ENCODE measurements at regions not wholly inside any gene's neighbourhood (a gene's known extent, or its start where the extent isn't known, plus 50 kb on each side); places are given as distances from the start of the nearest gene placed in this dataset.
A peak's percentile ranks its signal among the peaks of the same experiment; 100 is the strongest.

GRCh38 chr4:10299601-10300000 is 157.6 kb downstream of the ZNF518B start:
- Mint-ChIP-seq H3K4me1 (peaks cover 37% of the 10 kb centered on the region), H3K4me3 (no peak overlapping the region), H3K36me3 (ENCODE audit: low read depth) (no peaks in the 10 kb centered on the region), H3K27ac (no peak overlapping the region), H3K27me3 (ENCODE audit: insufficient read depth, low read depth, poor library complexity) (peaks cover 2% of the 10 kb centered on the region), H3K9me3 (no peaks in the 10 kb centered on the region)
- Histone ChIP-seq H3K36me3 (ENCODE audit: insufficient read depth) (no peaks in the 10 kb centered on the region), H3K79me2 (replicated peaks; ENCODE audit: insufficient read depth) (no peaks in the 10 kb centered on the region), H3K27me3 (ENCODE audit: insufficient read depth) (no peaks in the 10 kb centered on the region), H3K4me1 (ENCODE audit: insufficient read depth) (peaks cover 26% of the 10 kb centered on the region), H2AFZ (peak overlapping the region; percentile 78; the same call in 1 of the 2 replicates), H3F3A (replicated peaks; ENCODE audit: low read depth) (no peaks in the 10 kb centered on the region), H3K27ac (ENCODE audit: low read depth) (no peak overlapping the region), H4K20me1 (replicated peaks; ENCODE audit: insufficient read depth) (no peaks in the 10 kb centered on the region), H3K4me2 (no peak overlapping the region), H3K4me3 (no peak overlapping the region), H3K9me2 (ENCODE audit: insufficient read depth) (0 out of 2 replicates have a peak, but pooled peaks cover 9% of the 10 kb centered on the region)
- ATAC-seq (no peak), DNase-seq (ENCODE audit: low spot score) (no peak)
- no peak for TF ChIP-seq ZNF331 (CRISPR knock-in tag; IDR thresholded peaks at IDR 0.05; ENCODE audit: low read depth)
- TF ChIP-seq EZH2phosphoT487 (IDR thresholded peaks at IDR 0.05; ENCODE audit: unreplicated experiment): no peak
- no peak for TF ChIP-seq CREB1 (CRISPR knock-in tag; IDR thresholded peaks at IDR 0.05; ENCODE audit: low read depth)
- no peak for TF ChIP-seq EZH2 (IDR thresholded peaks at IDR 0.05; ENCODE audit: low read depth, unreplicated experiment)
- TF ChIP-seq ETS1 (IDR thresholded peaks at IDR 0.05): no peak
- no peak for TF ChIP-seq ZNF462 (CRISPR knock-in tag; IDR thresholded peaks at IDR 0.05)
- no peak for TF ChIP-seq STAT1 (IDR thresholded peaks at IDR 0.05; ENCODE audit: unreplicated experiment)
- TF ChIP-seq JUNB (IDR thresholded peaks at IDR 0.05; ENCODE audit: unreplicated experiment): no peak

All from GM23338 (cell line).